ENCODE measurements at regions not wholly inside any gene's neighbourhood (a gene's known extent, or its start where the extent isn't known, plus 50 kb on each side); places are given as distances from the start of the nearest gene placed in this dataset.

DNA sequence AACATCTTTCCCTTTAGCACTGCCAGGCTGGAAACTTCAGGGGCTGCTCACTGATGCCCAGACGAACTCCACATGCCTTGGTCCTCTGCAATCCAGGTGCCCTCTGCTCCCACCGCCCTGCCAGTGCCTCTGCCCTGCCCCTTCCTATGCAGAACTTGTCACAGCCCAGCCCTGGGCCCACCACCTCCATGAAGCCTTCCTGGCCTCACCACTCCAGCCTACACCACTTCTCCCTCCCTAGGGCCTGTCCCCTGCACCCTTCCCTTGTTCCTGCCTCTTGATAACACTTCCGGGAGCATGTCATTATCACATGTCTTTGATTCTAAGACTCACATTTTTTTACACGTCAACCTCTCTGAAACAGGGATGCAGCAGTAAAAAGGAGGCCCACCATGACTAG lies 627.2 kb downstream of the UQCRFS1 start:
- DNase-seq (ENCODE audit: low read depth in 1 of 2, low spot score in 1 of 2) = no peak
- no peak overlapping the region for H3K4me3 ChIP-seq (replicated peaks; ENCODE audit: insufficient read depth, low read length)
- no peak overlapping the region for H3K27ac ChIP-seq (replicated peaks)
- no peaks in the 10 kb centered on the region for H3K27me3 ChIP-seq (ENCODE audit: insufficient read depth, poor library complexity, severe bottlenecking)
- TF ChIP-seq, protein P1, sequence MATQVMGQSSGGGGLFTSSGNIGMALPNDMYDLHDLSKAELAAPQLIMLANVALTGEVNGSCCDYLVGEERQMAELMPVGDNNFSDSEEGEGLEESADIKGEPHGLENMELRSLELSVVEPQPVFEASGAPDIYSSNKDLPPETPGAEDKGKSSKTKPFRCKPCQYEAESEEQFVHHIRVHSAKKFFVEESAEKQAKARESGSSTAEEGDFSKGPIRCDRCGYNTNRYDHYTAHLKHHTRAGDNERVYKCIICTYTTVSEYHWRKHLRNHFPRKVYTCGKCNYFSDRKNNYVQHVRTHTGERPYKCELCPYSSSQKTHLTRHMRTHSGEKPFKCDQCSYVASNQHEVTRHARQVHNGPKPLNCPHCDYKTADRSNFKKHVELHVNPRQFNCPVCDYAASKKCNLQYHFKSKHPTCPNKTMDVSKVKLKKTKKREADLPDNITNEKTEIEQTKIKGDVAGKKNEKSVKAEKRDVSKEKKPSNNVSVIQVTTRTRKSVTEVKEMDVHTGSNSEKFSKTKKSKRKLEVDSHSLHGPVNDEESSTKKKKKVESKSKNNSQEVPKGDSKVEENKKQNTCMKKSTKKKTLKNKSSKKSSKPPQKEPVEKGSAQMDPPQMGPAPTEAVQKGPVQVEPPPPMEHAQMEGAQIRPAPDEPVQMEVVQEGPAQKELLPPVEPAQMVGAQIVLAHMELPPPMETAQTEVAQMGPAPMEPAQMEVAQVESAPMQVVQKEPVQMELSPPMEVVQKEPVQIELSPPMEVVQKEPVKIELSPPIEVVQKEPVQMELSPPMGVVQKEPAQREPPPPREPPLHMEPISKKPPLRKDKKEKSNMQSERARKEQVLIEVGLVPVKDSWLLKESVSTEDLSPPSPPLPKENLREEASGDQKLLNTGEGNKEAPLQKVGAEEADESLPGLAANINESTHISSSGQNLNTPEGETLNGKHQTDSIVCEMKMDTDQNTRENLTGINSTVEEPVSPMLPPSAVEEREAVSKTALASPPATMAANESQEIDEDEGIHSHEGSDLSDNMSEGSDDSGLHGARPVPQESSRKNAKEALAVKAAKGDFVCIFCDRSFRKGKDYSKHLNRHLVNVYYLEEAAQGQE (IDR thresholded peaks at IDR 0.05; ENCODE audit: insufficient replicate concordance, low read depth) = no peak
- TF ChIP-seq POLR2AphosphoS5 (IDR thresholded peaks at IDR 0.05; ENCODE audit: low read depth) (no peak), GABPA (IDR thresholded peaks at IDR 0.05; ENCODE audit: low read depth) (no peak), SPI1 (IDR thresholded peaks at IDR 0.05; ENCODE audit: borderline replicate concordance, low read depth) (no peak)
- TF ChIP-seq, protein P2, sequence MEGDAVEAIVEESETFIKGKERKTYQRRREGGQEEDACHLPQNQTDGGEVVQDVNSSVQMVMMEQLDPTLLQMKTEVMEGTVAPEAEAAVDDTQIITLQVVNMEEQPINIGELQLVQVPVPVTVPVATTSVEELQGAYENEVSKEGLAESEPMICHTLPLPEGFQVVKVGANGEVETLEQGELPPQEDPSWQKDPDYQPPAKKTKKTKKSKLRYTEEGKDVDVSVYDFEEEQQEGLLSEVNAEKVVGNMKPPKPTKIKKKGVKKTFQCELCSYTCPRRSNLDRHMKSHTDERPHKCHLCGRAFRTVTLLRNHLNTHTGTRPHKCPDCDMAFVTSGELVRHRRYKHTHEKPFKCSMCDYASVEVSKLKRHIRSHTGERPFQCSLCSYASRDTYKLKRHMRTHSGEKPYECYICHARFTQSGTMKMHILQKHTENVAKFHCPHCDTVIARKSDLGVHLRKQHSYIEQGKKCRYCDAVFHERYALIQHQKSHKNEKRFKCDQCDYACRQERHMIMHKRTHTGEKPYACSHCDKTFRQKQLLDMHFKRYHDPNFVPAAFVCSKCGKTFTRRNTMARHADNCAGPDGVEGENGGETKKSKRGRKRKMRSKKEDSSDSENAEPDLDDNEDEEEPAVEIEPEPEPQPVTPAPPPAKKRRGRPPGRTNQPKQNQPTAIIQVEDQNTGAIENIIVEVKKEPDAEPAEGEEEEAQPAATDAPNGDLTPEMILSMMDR (IDR thresholded peaks at IDR 0.05; ENCODE audit: insufficient read depth, low read length) = no peak

DNA sequence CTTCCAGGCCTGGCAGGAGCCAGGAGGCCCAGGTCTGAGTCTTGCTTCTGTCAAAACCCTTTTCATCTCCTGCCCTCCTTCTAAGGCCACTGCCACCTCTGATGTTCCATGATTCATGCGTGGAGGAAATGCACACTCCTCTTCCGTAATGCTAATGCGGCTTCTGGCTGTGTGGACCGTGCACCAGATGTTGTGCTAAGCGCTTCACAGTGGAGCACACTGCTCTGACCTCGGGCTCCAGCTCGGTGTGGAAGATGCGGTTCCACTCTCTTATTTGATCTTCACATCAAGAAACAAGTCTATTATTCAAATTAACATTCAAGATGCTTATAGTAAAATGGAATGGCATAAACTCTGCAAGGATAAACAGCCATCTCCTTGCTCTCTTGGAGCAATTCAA lies 629.2 kb downstream of the UQCRFS1 start:
- no peak for TF ChIP-seq GABPA (IDR thresholded peaks at IDR 0.05; ENCODE audit: low read depth)
- H3K27ac ChIP-seq (replicated peaks) = no peak overlapping the region
- no peaks in the 10 kb centered on the region for H3K27me3 ChIP-seq (ENCODE audit: insufficient read depth, poor library complexity, severe bottlenecking)
- no peak for DNase-seq (ENCODE audit: low read depth in 1 of 2, low spot score in 1 of 2)
- H3K4me3 ChIP-seq (replicated peaks; ENCODE audit: insufficient read depth, low read length) = no peak overlapping the region

DNA sequence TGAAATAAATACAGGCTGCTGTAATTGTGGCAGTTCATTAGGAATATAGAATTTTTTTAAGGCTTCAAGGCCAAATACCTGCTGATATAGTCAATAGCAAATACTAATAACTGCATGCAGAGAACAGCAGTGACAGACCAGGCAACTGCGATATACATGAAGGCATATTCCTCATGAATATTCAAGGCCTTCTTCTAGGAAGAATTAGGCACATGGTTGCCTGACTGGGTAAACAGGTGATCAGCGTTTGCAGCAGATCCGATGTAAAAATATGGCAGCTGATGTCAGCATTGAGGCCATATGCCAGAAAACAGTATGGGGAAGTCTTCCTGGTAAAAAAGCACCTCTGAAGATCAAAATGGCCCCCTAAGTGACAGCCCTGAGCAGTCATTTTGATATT lies 629.7 kb downstream of the UQCRFS1 start:
- H3K27ac ChIP-seq (replicated peaks) = no peak overlapping the region
- no peaks in the 10 kb centered on the region for H3K27me3 ChIP-seq (ENCODE audit: insufficient read depth, poor library complexity, severe bottlenecking)
- no peak for DNase-seq (ENCODE audit: low read depth in 1 of 2, low spot score in 1 of 2)
- TF ChIP-seq, protein P2 (IDR thresholded peaks at IDR 0.05; ENCODE audit: insufficient read depth, low read length) = no peak
- TF ChIP-seq GABPA (IDR thresholded peaks at IDR 0.05; ENCODE audit: low read depth) = no peak
- no peak for TF ChIP-seq SPI1 (IDR thresholded peaks at IDR 0.05; ENCODE audit: borderline replicate concordance, low read depth)
- no peak for TF ChIP-seq POLR2AphosphoS5 (IDR thresholded peaks at IDR 0.05; ENCODE audit: low read depth)
- TF ChIP-seq, protein P1 (IDR thresholded peaks at IDR 0.05; ENCODE audit: insufficient replicate concordance, low read depth) = no peak
- no peak overlapping the region for H3K4me3 ChIP-seq (replicated peaks; ENCODE audit: insufficient read depth, low read length)

DNA sequence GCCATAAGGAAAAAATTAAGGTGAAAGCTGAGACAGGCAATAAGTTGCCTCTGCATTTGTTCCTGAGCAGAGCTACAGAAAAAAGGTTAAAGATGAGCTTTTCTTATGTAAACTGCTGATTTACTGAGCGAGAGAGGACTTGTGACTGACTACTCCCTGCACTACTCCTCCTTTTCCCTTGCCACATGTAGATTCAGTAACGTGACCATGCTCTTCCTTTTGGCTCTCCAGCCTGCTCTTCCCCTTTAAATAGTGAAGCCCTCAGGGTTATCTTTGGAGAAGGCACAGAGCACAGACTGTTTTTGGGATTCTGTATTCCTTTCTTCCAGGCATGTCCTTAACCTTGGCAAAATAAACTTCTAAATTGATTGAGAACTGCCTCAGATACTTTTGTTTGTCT lies 630.2 kb downstream of the UQCRFS1 start:
- Histone ChIP-seq H3K4me3 (replicated peaks; ENCODE audit: insufficient read depth, low read length) (no peak overlapping the region), H3K27ac (replicated peaks) (no peak overlapping the region), H3K27me3 (ENCODE audit: insufficient read depth, poor library complexity, severe bottlenecking) (no peaks in the 10 kb centered on the region)
- no peak for DNase-seq (ENCODE audit: low read depth in 1 of 2, low spot score in 1 of 2)
- TF ChIP-seq, protein P2 (IDR thresholded peaks at IDR 0.05; ENCODE audit: insufficient read depth, low read length) = no peak
- TF ChIP-seq GABPA (IDR thresholded peaks at IDR 0.05; ENCODE audit: low read depth) = no peak
- no peak for TF ChIP-seq POLR2AphosphoS5 (IDR thresholded peaks at IDR 0.05; ENCODE audit: low read depth)
- TF ChIP-seq, protein P1 (IDR thresholded peaks at IDR 0.05; ENCODE audit: insufficient replicate concordance, low read depth) = no peak
